A549 (cell line): ENCODE measurements at regions not wholly inside any gene's neighbourhood (a gene's known extent, or its start where the extent isn't known, plus 50 kb on each side); places are given as distances from the start of the nearest gene placed in this dataset.

Experiments
- ATAC-seq, 2 experiments: fragments of 200-7000 bp in 1 of 2; fragments of >200 bp in 1 of 2; cut with Nextera tagmentation in 1 of 2; cut with Tn5 transposase in 1 of 2; 3 replicates each; pipeline versions ENCODE4 v1.8.0 to v1.9.1; 2018 to 2020; ENCODE audit warnings: mild to moderate bottlenecking in 1 of 2, moderate library complexity in 1 of 2
- CTCF ChIA-PET: fragments of 300-600 bp; sonication (Branson Sonifier 250); formaldehyde crosslinking; extraction: SDS; loops from one replicate; lab custom pipeline; 2021; ENCODE audit warnings: antibody characterized with exemption, inconsistent platforms; lab: Yijun Ruan, JAX
- POLR2A ChIA-PET: fragments of 350-600 bp; formaldehyde crosslinking; extraction: SDS; loops from one replicate; lab custom pipeline; 2021; ENCODE audit warnings: antibody characterized with exemption, inconsistent platforms; lab: Yijun Ruan, JAX
- DNase-seq, 2 experiments: peaks; one replicate each; pipeline versions ENCODE4 v3.0.0 to v3.0.0-alpha.2; 2011 to 2016; ENCODE audit warnings: low read depth in 1 of 2, low spot score in 1 of 2
- FAIRE-seq: peaks from 2 replicates; lab custom pipeline; 2011; peaks lifted over from hg19 to GRCh38; lab: Jason Lieb, UNC
- H3K27ac ChIP-seq, 2 experiments: fragments of >200 bp; sonication (Bioruptor Twin); formaldehyde crosslinking; 3 replicates each; pipeline ENCODE4 v1.5.1; 2016 to 2017
- H3K4me1 ChIP-seq: fragments of >200 bp; sonication (Bioruptor Twin); formaldehyde crosslinking; 3 replicates; pipeline ENCODE4 v1.6.1; 2016
- H3K4me2 ChIP-seq: fragments of >200 bp; sonication (Bioruptor Twin); formaldehyde crosslinking; 3 replicates; pipeline ENCODE4 v1.6.1; 2016
- H3K4me3 ChIP-seq: fragments of >200 bp; sonication (Bioruptor Twin); formaldehyde crosslinking; 3 replicates; pipeline ENCODE4 v1.5.1; 2016
- H3K9me3 ChIP-seq: fragments of >200 bp; sonication (Bioruptor Twin); formaldehyde crosslinking; 3 replicates; pipeline ENCODE4 v1.6.1; 2016
- BCL3 ChIP-seq: fragments of >200 bp; sonication (Bioruptor Twin); formaldehyde crosslinking; IDR thresholded peaks from 3 replicates; pipeline ENCODE4 v1.6.1; 2016
- ESRRA ChIP-seq: fragments of 150-350 bp; IDR thresholded peaks from 2 replicates; pipeline ENCODE4 v1.6.1; 2014; ENCODE audit warnings: mild to moderate bottlenecking, low read length, borderline replicate concordance
- JUN ChIP-seq, 2 experiments: fragments of >200 bp; sonication (Bioruptor Twin); formaldehyde crosslinking; IDR thresholded peaks; 2 replicates in 1 of 2; 3 replicates in 1 of 2; pipeline ENCODE4 v1.6.1; 2016 to 2017
- MAFK ChIP-seq: fragments of 450-650 bp; IDR thresholded peaks from 2 replicates; pipeline ENCODE4 v1.6.1; 2014; ENCODE audit not compliant: partially characterized antibody
- RAD21 ChIP-seq, 2 experiments: fragments of >200 bp in 1 of 2; sonication (Bioruptor Twin) in 1 of 2; formaldehyde crosslinking in 1 of 2; IDR thresholded peaks in 1 of 2; conservative IDR thresholded peaks in 1 of 2; 2 replicates in 1 of 2; 3 replicates in 1 of 2; pipeline ENCODE4 v1.6.1; 2012 to 2018; ENCODE audit warnings: inconsistent platforms in 1 of 2
- REST ChIP-seq: fragments of 200-600 bp; sonication (generic); IDR thresholded peaks from 2 replicates; pipeline ENCODE4 v1.6.1; 2016; ENCODE audit warnings: antibody characterized with exemption, mild to moderate bottlenecking, moderate library complexity
- RFX5 ChIP-seq: fragments of 450-650 bp; IDR thresholded peaks from 2 replicates; pipeline ENCODE4 v1.7.1; 2014; ENCODE audit warnings: antibody characterized with exemption, mild to moderate bottlenecking, moderate library complexity
- SREBF2 ChIP-seq: fragments of 450-650 bp; IDR thresholded peaks from 2 replicates; pipeline ENCODE4 v1.6.1; 2014; ENCODE audit warnings: mild to moderate bottlenecking, moderate library complexity
- ZFP36 ChIP-seq: fragments of 450-650 bp; IDR thresholded peaks from 2 replicates; pipeline ENCODE4 v1.6.1; 2014; ENCODE audit warnings: borderline replicate concordance; ENCODE audit not compliant: partially characterized antibody
- WGBS: methylation state at CpG from one replicate; pipeline ENCODE4 v1.1.6; 2017; ENCODE audit errors: missing lambda C conversion rate; 5-methylcytosine and 5-hydroxymethylcytosine counted together
- TF ChIP-seq, protein P1 (sequence below): fragments of 250-450 bp; sonication (Bioruptor Pico); IDR thresholded peaks from 2 replicates; pipeline ENCODE4 v1.5.0; 2021; ENCODE audit warnings: mild to moderate bottlenecking, moderate library complexity, borderline replicate concordance
- TF ChIP-seq, protein P2 (sequence below): fragments of 450-650 bp; IDR thresholded peaks from 2 replicates; pipeline ENCODE4 v1.6.1; 2014; ENCODE audit warnings: antibody characterized with exemption
- TF ChIP-seq, protein P3 (sequence below): fragments of >200 bp; sonication (Bioruptor Twin); formaldehyde crosslinking; IDR thresholded peaks from 3 replicates; pipeline ENCODE4 v1.5.1; 2016

DNA sequence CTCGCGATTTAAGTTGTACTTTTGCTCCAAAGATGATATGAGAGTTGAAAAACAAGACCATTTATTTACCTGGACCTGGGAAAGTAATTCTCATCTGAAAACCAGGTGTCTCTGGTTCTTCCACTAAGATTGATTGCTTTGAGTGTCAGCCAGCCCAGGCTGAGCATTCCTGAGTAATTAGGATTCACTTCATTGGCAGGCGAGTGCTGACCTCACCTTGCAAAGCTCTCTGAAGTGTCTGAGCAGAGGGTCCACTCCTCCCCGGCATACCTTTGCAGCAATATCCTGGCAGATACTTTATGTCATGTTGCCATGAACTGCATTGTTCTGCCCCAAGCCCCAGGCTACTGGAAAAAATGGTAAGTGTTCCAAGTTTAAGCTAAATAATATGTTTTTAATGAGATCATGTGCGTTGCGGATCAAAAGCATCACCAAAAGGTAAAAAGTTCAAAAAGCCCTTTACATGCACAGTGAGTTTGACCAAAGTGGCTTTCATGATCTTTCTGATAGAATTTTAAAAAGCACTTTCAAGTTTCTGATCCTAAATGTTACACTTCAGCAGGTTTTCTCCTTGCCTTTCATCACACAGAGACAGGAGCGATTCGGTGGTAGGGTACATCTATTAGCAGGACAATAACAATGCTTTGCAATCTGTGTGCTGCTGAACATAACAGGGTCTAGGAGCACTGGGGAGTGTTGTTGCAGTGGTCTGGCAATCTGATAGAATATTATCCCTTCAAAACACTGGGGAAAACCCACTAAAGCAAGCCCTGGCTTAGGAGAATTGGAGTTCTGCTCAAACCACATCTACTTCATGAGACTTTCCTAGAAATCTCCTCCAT, 127.8 kb upstream of the EEF1E1 start:
- TF ChIP-seq, protein P1, sequence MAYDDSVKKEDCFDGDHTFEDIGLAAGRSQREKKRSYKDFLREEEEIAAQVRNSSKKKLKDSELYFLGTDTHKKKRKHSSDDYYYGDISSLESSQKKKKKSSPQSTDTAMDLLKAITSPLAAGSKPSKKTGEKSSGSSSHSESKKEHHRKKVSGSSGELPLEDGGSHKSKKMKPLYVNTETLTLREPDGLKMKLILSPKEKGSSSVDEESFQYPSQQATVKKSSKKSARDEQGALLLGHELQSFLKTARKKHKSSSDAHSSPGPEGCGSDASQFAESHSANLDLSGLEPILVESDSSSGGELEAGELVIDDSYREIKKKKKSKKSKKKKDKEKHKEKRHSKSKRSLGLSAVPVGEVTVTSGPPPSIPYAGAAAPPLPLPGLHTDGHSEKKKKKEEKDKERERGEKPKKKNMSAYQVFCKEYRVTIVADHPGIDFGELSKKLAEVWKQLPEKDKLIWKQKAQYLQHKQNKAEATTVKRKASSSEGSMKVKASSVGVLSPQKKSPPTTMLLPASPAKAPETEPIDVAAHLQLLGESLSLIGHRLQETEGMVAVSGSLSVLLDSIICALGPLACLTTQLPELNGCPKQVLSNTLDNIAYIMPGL (CRISPR knock-in tag) = no peak
- TF ChIP-seq, protein P2, sequence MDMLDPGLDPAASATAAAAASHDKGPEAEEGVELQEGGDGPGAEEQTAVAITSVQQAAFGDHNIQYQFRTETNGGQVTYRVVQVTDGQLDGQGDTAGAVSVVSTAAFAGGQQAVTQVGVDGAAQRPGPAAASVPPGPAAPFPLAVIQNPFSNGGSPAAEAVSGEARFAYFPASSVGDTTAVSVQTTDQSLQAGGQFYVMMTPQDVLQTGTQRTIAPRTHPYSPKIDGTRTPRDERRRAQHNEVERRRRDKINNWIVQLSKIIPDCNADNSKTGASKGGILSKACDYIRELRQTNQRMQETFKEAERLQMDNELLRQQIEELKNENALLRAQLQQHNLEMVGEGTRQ = no peak
- no peak for TF ChIP-seq ZFP36
- TF ChIP-seq SREBF2 = no peak
- TF ChIP-seq JUN (IDR thresholded peaks at IDR 0.05) = no peak
- TF ChIP-seq BCL3 = no peak
- no peak for TF ChIP-seq MAFK
- CTCF ChIA-PET = no interaction called here
- H3K4me3 ChIP-seq = no peak overlapping the region
- H3K27ac ChIP-seq = no peak overlapping the region
- no peaks in the 10 kb centered on the region for H3K9me3 ChIP-seq
- no peak overlapping the region for H3K4me2 ChIP-seq
- no peaks in the 10 kb centered on the region for H3K4me1 ChIP-seq
- ATAC-seq (no peak), FAIRE-seq (no peak), DNase-seq (no peak)
- 66% methylated on average over 8 of the region's 8 CpGs for WGBS
- POLR2A ChIA-PET = no interaction called here

DNA sequence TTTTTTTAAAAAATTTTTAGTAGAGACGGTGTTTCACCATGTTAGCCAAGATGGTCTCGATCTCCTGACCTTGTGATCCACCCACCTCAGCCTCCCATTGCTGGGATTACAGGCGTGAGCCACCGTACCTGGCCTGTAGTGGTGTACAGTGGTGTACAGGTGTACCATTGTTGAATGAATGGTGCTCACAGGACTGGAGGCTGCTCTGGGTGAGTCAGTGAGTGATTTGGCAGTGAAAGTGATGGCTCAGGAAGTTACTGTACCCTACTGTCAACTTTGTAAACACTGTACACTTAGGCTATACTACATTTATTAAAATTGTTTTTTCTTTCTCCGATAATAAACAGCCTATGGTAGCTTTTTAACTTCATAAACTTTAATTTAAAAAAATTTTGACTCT, 122.8 kb upstream of the EEF1E1 start:
- ATAC-seq = no peak
- Histone ChIP-seq H3K4me3 (no peak overlapping the region), H3K27ac (no peak overlapping the region), H3K9me3 (no peaks in the 10 kb centered on the region), H3K4me1 (no peaks in the 10 kb centered on the region), H3K4me2 (no peak overlapping the region)
- no peak for TF ChIP-seq BCL3
- no peak for TF ChIP-seq RAD21 (conservative IDR thresholded peaks at IDR 0.05 in 1 of 2, IDR thresholded peaks at IDR 0.05 in 1 of 2)
- no peak for TF ChIP-seq ESRRA
- no peak for TF ChIP-seq RFX5
- no peak for TF ChIP-seq REST
- TF ChIP-seq, protein P3, sequence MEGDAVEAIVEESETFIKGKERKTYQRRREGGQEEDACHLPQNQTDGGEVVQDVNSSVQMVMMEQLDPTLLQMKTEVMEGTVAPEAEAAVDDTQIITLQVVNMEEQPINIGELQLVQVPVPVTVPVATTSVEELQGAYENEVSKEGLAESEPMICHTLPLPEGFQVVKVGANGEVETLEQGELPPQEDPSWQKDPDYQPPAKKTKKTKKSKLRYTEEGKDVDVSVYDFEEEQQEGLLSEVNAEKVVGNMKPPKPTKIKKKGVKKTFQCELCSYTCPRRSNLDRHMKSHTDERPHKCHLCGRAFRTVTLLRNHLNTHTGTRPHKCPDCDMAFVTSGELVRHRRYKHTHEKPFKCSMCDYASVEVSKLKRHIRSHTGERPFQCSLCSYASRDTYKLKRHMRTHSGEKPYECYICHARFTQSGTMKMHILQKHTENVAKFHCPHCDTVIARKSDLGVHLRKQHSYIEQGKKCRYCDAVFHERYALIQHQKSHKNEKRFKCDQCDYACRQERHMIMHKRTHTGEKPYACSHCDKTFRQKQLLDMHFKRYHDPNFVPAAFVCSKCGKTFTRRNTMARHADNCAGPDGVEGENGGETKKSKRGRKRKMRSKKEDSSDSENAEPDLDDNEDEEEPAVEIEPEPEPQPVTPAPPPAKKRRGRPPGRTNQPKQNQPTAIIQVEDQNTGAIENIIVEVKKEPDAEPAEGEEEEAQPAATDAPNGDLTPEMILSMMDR = no peak
- DNase-seq = no peak
- ChIA-PET POLR2A (no interaction called here), CTCF (interaction anchor here (2.9 kb wide), 1 partner anchor 94 kb away, joined by 12 read pairs; no protein-coding TSS in a partner anchor)
- WGBS = 78% methylated on average over 5 of the region's 5 CpGs
- no peak for FAIRE-seq
